Astrocyte (in vitro differentiated cells and primary cell): ENCODE measurements at regions not wholly inside any gene's neighbourhood (a gene's known extent, or its start where the extent isn't known, plus 50 kb on each side); places are given as distances from the start of the nearest gene placed in this dataset.

Source experiments
- DNase-seq: peaks from one replicate; pipeline ENCODE4 v3.0.0-alpha.2; 2010; ENCODE audit warnings: low read depth
- FAIRE-seq: peaks from 2 replicates; lab custom pipeline; 2011; peaks lifted over from hg19 to GRCh38; lab: Jason Lieb, UNC
- H2AFZ ChIP-seq: 2 replicates; pipeline ENCODE4 v1.6.0; 2012; ENCODE audit warnings: low read depth, low read length, inconsistent platforms
- H3K27ac ChIP-seq: 2 replicates; pipeline ENCODE4 v1.5.1; 2011; ENCODE audit warnings: low read depth, low read length, inconsistent platforms
- H3K27me3 ChIP-seq: 2 replicates; pipeline ENCODE4 v1.6.0; 2011; ENCODE audit warnings: low read length, inconsistent platforms; ENCODE audit not compliant: insufficient read depth
- H3K36me3 ChIP-seq: 2 replicates; pipeline ENCODE4 v1.5.1; 2011; ENCODE audit warnings: low read length, inconsistent platforms; ENCODE audit not compliant: insufficient read depth
- H3K4me1 ChIP-seq: 2 replicates; pipeline ENCODE4 v1.5.1; 2011; ENCODE audit warnings: low read length, inconsistent platforms; ENCODE audit not compliant: insufficient read depth
- H3K4me2 ChIP-seq: 2 replicates; pipeline ENCODE4 v1.6.0; 2012; ENCODE audit warnings: low read length, inconsistent platforms
- H3K4me3 ChIP-seq: 2 replicates; pipeline ENCODE4 v1.5.1; 2011; ENCODE audit warnings: low read depth, mild to moderate bottlenecking, low read length, inconsistent platforms; ENCODE audit not compliant: insufficient read depth
- H3K79me2 ChIP-seq: 2 replicates; pipeline ENCODE4 v1.6.0; 2012; ENCODE audit warnings: mild to moderate bottlenecking, low read length, inconsistent platforms; ENCODE audit not compliant: insufficient read depth
- H3K9ac ChIP-seq: 2 replicates; pipeline ENCODE4 v1.6.0; 2012; ENCODE audit warnings: mild to moderate bottlenecking, low read length, inconsistent platforms
- H3K9me3 ChIP-seq: 2 replicates; pipeline ENCODE4 v1.5.1; 2012; ENCODE audit warnings: low read depth, mild to moderate bottlenecking, low read length, inconsistent platforms; ENCODE audit not compliant: insufficient read depth
- H4K20me1 ChIP-seq: 2 replicates; pipeline ENCODE4 v1.6.0; 2012; ENCODE audit warnings: low read length, inconsistent platforms; ENCODE audit not compliant: insufficient read depth
- H3K27ac Mint-ChIP-seq: one replicate; pipeline ENCODE4 v1.8.0; 2021; ENCODE audit warnings: mild to moderate bottlenecking, mixed read lengths; ENCODE audit not compliant: unreplicated experiment
- H3K27me3 Mint-ChIP-seq: one replicate; pipeline ENCODE4 v1.8.0; 2021; ENCODE audit warnings: low read depth, mixed read lengths; ENCODE audit not compliant: unreplicated experiment
- H3K36me3 Mint-ChIP-seq: one replicate; pipeline ENCODE4 v1.8.0; 2021; ENCODE audit warnings: low read depth, mixed read lengths; ENCODE audit not compliant: unreplicated experiment
- H3K4me1 Mint-ChIP-seq: one replicate; pipeline ENCODE4 v1.8.0; 2021; ENCODE audit warnings: low read depth, mixed read lengths; ENCODE audit not compliant: unreplicated experiment
- H3K4me3 Mint-ChIP-seq: one replicate; pipeline ENCODE4 v1.8.0; 2021; ENCODE audit warnings: mild to moderate bottlenecking, moderate library complexity, mixed read lengths; ENCODE audit not compliant: unreplicated experiment
- H3K9me3 Mint-ChIP-seq: one replicate; pipeline ENCODE4 v1.8.0; 2021; ENCODE audit warnings: mild to moderate bottlenecking, mixed read lengths; ENCODE audit not compliant: unreplicated experiment
- EZH2 ChIP-seq: IDR thresholded peaks from 2 replicates; pipeline ENCODE4 v1.6.1; 2012; ENCODE audit warnings: mild to moderate bottlenecking, low read length, inconsistent platforms; ENCODE audit not compliant: insufficient read depth
- TF ChIP-seq, protein P1 (sequence below): IDR thresholded peaks from 2 replicates; pipeline ENCODE4 v1.5.1; 2011; ENCODE audit warnings: low read depth, mild to moderate bottlenecking, inconsistent platforms, low read length, moderate library complexity; ENCODE audit not compliant: insufficient read depth

DNA sequence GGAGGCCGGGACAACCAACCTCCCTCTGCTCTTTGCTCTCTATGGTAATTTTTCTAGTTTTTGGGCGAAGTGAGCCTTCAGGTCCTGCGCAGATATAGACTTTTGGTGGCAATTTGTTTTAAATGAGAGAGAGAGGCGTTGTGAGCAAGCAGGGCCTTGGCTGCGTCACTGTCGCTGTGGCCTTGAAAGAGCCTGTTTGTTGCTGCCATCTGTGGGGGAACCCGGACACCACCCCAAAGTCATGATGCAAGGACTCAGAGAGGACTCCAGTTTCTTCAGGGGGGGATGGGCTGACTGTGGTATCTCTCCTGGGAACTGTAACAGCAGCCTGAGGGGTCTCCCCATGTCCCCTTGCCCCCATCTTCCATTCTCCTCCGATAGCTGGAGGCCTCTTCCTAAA lies 462.7 kb upstream of the SULF2 start:
- Mint-ChIP-seq H3K4me1 (no peaks in the 10 kb centered on the region), H3K36me3 (no peaks in the 10 kb centered on the region), H3K27ac (no peak overlapping the region), H3K9me3 (no peaks in the 10 kb centered on the region), H3K4me3 (no peak overlapping the region), H3K27me3 (peaks cover 22% of the 10 kb centered on the region)
- DNase-seq (no peak), FAIRE-seq (no peak)
- H3K9me3 ChIP-seq, result no peaks in the 10 kb centered on the region
- peaks cover 7% of the 10 kb centered on the region for H3K27me3 ChIP-seq
- H4K20me1 ChIP-seq, result no peaks in the 10 kb centered on the region
- no peaks in the 10 kb centered on the region for H3K36me3 ChIP-seq
- H3K27ac ChIP-seq, result no peak overlapping the region
- no peak overlapping the region for H3K4me2 ChIP-seq
- no peak overlapping the region for H3K4me3 ChIP-seq
- no peak for TF ChIP-seq EZH2
- TF ChIP-seq, protein P1, sequence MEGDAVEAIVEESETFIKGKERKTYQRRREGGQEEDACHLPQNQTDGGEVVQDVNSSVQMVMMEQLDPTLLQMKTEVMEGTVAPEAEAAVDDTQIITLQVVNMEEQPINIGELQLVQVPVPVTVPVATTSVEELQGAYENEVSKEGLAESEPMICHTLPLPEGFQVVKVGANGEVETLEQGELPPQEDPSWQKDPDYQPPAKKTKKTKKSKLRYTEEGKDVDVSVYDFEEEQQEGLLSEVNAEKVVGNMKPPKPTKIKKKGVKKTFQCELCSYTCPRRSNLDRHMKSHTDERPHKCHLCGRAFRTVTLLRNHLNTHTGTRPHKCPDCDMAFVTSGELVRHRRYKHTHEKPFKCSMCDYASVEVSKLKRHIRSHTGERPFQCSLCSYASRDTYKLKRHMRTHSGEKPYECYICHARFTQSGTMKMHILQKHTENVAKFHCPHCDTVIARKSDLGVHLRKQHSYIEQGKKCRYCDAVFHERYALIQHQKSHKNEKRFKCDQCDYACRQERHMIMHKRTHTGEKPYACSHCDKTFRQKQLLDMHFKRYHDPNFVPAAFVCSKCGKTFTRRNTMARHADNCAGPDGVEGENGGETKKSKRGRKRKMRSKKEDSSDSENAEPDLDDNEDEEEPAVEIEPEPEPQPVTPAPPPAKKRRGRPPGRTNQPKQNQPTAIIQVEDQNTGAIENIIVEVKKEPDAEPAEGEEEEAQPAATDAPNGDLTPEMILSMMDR, result no peak
- no peak overlapping the region for H3K9ac ChIP-seq
- H3K4me1 ChIP-seq, result no peaks in the 10 kb centered on the region
- no peaks in the 10 kb centered on the region for H3K79me2 ChIP-seq
- H2AFZ ChIP-seq, result no peak overlapping the region

DNA sequence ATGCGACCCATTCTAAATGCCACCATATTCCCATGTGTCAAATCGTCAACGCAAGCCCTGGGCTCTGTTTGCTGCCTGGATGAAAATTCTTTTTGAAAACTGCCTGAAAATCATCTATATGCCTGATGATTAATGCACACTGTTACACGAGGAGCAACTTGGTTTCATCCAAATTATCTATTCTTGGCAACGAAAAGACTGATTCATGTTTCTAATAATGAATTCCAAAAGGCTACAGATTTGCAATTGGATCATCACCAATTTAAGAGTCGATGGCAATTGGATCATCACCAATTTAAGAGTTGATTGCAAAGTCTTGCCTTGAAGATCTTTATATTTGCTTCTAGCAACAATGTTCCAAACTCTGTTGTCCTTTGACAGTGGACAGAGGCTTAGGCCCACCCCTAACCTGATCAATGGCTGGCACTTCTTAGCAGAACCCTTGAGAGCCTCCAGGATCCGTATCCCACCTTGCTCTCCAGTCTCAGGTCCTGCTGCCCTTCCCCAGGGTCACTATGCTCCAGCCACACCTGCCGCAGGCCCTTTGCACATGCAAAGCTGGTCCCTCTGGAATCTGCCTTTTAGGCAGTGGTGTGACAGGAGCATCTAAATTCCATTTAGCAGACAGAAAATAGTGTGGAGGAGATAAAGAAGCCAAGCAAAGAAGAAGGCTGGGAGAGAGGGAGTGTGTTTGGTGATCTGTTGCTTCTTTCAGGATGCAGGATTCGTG lies 460.9 kb upstream of the SULF2 start:
- FAIRE-seq, result no peak
- peaks cover 6% of the 10 kb centered on the region for H3K9me3 Mint-ChIP-seq

GRCh38 chr20:48242623-48243022 lies 457.3 kb upstream of the SULF2 start:
- Histone ChIP-seq H3K27ac (no peak overlapping the region), H3K27me3 (peaks cover 7% of the 10 kb centered on the region), H2AFZ (no peak overlapping the region), H4K20me1 (no peaks in the 10 kb centered on the region), H3K9ac (no peak overlapping the region), H3K79me2 (no peaks in the 10 kb centered on the region), H3K4me1 (peaks cover 17% of the 10 kb centered on the region), H3K4me2 (no peak overlapping the region), H3K9me3 (no peaks in the 10 kb centered on the region), H3K36me3 (no peaks in the 10 kb centered on the region), H3K4me3 (no peak overlapping the region)
- no peak overlapping the region for H3K4me3 Mint-ChIP-seq
- H3K27me3 Mint-ChIP-seq, result peaks cover 19% of the 10 kb centered on the region
- H3K4me1 Mint-ChIP-seq, result peaks cover 13% of the 10 kb centered on the region
- no peak overlapping the region for H3K27ac Mint-ChIP-seq
- FAIRE-seq, result no peak
- peaks cover under 1% of the 10 kb centered on the region for H3K36me3 Mint-ChIP-seq
- H3K9me3 Mint-ChIP-seq, result peaks cover 6% of the 10 kb centered on the region
- no peak for DNase-seq
- TF ChIP-seq, protein P1, result no peak
- TF ChIP-seq EZH2, result no peak

More for the DNA sequence above, 460.9 kb upstream of the SULF2 start:
- Mint-ChIP-seq H3K4me1 (no peaks in the 10 kb centered on the region), H3K27me3 (peaks cover 28% of the 10 kb centered on the region), H3K36me3 (no peaks in the 10 kb centered on the region), H3K27ac (no peak overlapping the region), H3K4me3 (no peak overlapping the region)
- Histone ChIP-seq H3K4me2 (no peak overlapping the region), H3K9ac (no peak overlapping the region), H4K20me1 (no peaks in the 10 kb centered on the region), H3K4me1 (no peaks in the 10 kb centered on the region), H3K4me3 (no peak overlapping the region), H3K27me3 (peaks cover 7% of the 10 kb centered on the region), H2AFZ (no peak overlapping the region), H3K36me3 (no peaks in the 10 kb centered on the region), H3K9me3 (no peaks in the 10 kb centered on the region), H3K79me2 (no peaks in the 10 kb centered on the region), H3K27ac (no peak overlapping the region)
- TF ChIP-seq, protein P1, result no peak
- TF ChIP-seq EZH2, result no peak
- DNase-seq, result no peak
